Heart left ventricle (tissue), 13 donors: ENCODE measurements at regions not wholly inside any gene's neighbourhood (a gene's known extent, or its start where the extent isn't known, plus 50 kb on each side); places are given as distances from the start of the nearest gene placed in this dataset.

ENCODE experiments used
- CTCF ChIP-seq, 12 donors: fragments of 200-600 bp; sonication (generic) in 4 of 12; IDR thresholded peaks; one replicate each; pipeline versions ENCODE4 v1.5.0 to v1.8.0; 2018 to 2022; ENCODE audit warnings: antibody characterized with exemption in 12 of 12, mild to moderate bottlenecking in 5 of 12
- POLR2A ChIP-seq, 2 donors: fragments of 450-650 bp; IDR thresholded peaks; one replicate each; pipeline ENCODE4 v1.6.1; 2017; ENCODE audit warnings: antibody characterized with exemption in 2 of 2, mild to moderate bottlenecking in 2 of 2, moderate library complexity in 2 of 2
- donor health status: ischemic (EF 13 %, LVEDD 7.1; RV severe dilation, severe dysfunction).
- donor health status: DM: no; HTN: yes; CAD: no.
- donor health status: DM: no; HTN: no; CAD: no.
- donor health status: ischemic (EF 25% LVEDD 6.9; RV normal size, moderate dysfunction).
- donor health status: ischemic (EF 25% LVEDD 5.7; RV mildly dilated, moderate dysfunction).
- donor health status: ischemic (EF 35%, LVEDD 5.7; RV mildly dilated, moderate dysfunction).
- donor health status: nonischemic (EF 11% LVEDD 7.7; RV severe dilation, severe dysfunction).
- donor health status: DM: yes; HTN: yes; CAD: no.
- donor health status: PGD.
- donor health status: ischemic (EF 29% LVEDD 5.4; RV normal size, mild dysfunction).
- donor health status: nonischemic (EF 23%, LVEDD 6.1; RV moderate dilation, normal function).

DNA sequence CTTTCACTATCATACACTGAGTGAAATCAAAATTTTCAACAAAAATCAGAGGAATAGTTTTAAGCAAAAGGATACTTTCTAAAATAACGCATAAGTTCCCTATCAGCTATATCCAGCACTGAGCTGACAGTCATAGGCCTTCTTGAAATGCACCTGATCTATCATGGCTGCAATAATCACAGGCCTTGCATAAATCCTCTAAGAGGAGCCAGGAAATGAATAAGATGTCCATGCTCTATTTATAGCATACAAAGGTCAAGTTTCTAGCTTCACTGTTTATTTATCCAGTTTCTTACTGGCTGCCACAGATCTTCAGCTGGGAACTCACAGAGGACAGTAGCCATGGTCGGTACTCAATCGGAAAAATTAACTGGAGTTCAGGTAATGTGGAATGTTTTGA, 235.9 kb upstream of the DMD start:
- TF ChIP-seq CTCF (IDR thresholded peaks at IDR 0.05) (no peak), POLR2A (IDR thresholded peaks at IDR 0.05) (no peak)
